MM.1S (cell line): ENCODE measurements at regions not wholly inside any gene's neighbourhood (a gene's known extent, or its start where the extent isn't known, plus 50 kb on each side); places are given as distances from the start of the nearest gene placed in this dataset.

Source experiments
- CTCF ChIP-seq: fragments of 300-600 bp; sonication (generic); IDR thresholded peaks from 2 replicates; pipeline ENCODE4 v1.5.1; 2016; ENCODE audit warnings: antibody characterized with exemption, low read length, mixed read lengths
- EZH2 ChIP-seq: fragments of 300-600 bp; sonication (generic); optimal IDR thresholded peaks from 2 replicates; pipeline ENCODE3; 2017; ENCODE audit warnings: low read depth, mild to moderate bottlenecking, antibody characterized with exemption, low read length, mixed read lengths
- EZH2phosphoT487 ChIP-seq: fragments of 300-600 bp; sonication (generic); IDR thresholded peaks from 2 replicates; pipeline ENCODE4 v1.6.1; 2018; ENCODE audit warnings: antibody characterized with exemption, low read length

GRCh38 chr4:122219356-122219755 lies 67.2 kb downstream of the BLTP1 start:
- no peak for TF ChIP-seq EZH2
- no peak for TF ChIP-seq CTCF
- TF ChIP-seq EZH2phosphoT487, result no peak
